ACC112 (cell line): ENCODE measurements at regions not wholly inside any gene's neighbourhood (a gene's known extent, or its start where the extent isn't known, plus 50 kb on each side); places are given as distances from the start of the nearest gene placed in this dataset.
"Not testable (repeated sequence)": the region's sequence is repeated elsewhere in the genome, so short reads cannot be mapped to it uniquely, and the experiment has no call there.

Experiments
- H2AFZ ChIP-seq: fragments of 200-600 bp; sonication (generic); one replicate; pipeline ENCODE4 v1.6.0; 2017; ENCODE audit warnings: antibody characterized with exemption, low read length; ENCODE audit not compliant: unreplicated experiment
- H3K27ac ChIP-seq: fragments of 200-600 bp; sonication (generic); 2 replicates; pipeline ENCODE4 v1.5.1; 2014; ENCODE audit warnings: low read depth, mild to moderate bottlenecking, antibody characterized with exemption, low read length, moderate library complexity
- H3K27me3 ChIP-seq: fragments of 200-600 bp; sonication (generic); 2 replicates; pipeline ENCODE4 v1.6.1; 2014; ENCODE audit warnings: mild to moderate bottlenecking, antibody characterized with exemption, low read length, moderate library complexity, mixed read lengths; ENCODE audit not compliant: insufficient read depth
- H3K36me3 ChIP-seq: fragments of 200-600 bp; sonication (generic); 2 replicates; pipeline ENCODE4 v1.6.1; 2016; ENCODE audit warnings: mild to moderate bottlenecking, antibody characterized with exemption, low read length, moderate library complexity, mixed read lengths; ENCODE audit not compliant: insufficient read depth
- H3K4me1 ChIP-seq: fragments of 200-600 bp; sonication (generic); one replicate; pipeline ENCODE4 v1.6.1; 2016; ENCODE audit warnings: low read length, mixed read lengths; ENCODE audit not compliant: insufficient read depth, unreplicated experiment, control insufficient read depth
- H3K4me3 ChIP-seq: fragments of 200-600 bp; sonication (generic); 2 replicates; pipeline ENCODE4 v1.5.1; 2014; ENCODE audit warnings: mild to moderate bottlenecking, low read depth, low read length
- H3K79me2 ChIP-seq: fragments of 200-600 bp; sonication (generic); one replicate; pipeline ENCODE4 v1.6.0; 2016; ENCODE audit warnings: low read length; ENCODE audit not compliant: control insufficient read depth, unreplicated experiment, insufficient read depth

GRCh38 chr17:77804796-77805426, 153.6 kb upstream of the TNRC6C start:
- H2AFZ ChIP-seq, result no peak overlapping the region
- H3K79me2 ChIP-seq, result no peaks in the 10 kb centered on the region
- no peaks in the 10 kb centered on the region for H3K36me3 ChIP-seq
- no peak overlapping the region for H3K27ac ChIP-seq
- no peaks in the 10 kb centered on the region for H3K4me1 ChIP-seq
- no peak overlapping the region for H3K4me3 ChIP-seq
- peaks cover 38% of the 10 kb centered on the region for H3K27me3 ChIP-seq

- H2AFZ ChIP-seq, H3K4me3 ChIP-seq, H3K79me2 ChIP-seq, H3K36me3 ChIP-seq, H3K4me1 ChIP-seq, H3K27ac ChIP-seq: not testable (repeated sequence)
- H3K27me3 ChIP-seq, result peaks cover 34% of the 10 kb centered on the region
Measured at GRCh38 chr17:77805970-77806369, 152.5 kb upstream of the TNRC6C start.

- peaks cover 19% of the 10 kb centered on the region for H3K4me1 ChIP-seq
Measured at GRCh38 chr17:77807051-77807745, 151.3 kb upstream of the TNRC6C start.

GRCh38 chr17:77807746-77808441, 150.6 kb upstream of the TNRC6C start:
- H3K36me3 ChIP-seq, result no peaks in the 10 kb centered on the region
- H3K4me3 ChIP-seq, result no peak overlapping the region
- H3K27me3 ChIP-seq, result peaks cover 17% of the 10 kb centered on the region
- peaks cover 19% of the 10 kb centered on the region for H3K4me1 ChIP-seq
- no peak overlapping the region for H3K27ac ChIP-seq
- no peaks in the 10 kb centered on the region for H3K79me2 ChIP-seq
- H2AFZ ChIP-seq, result no peak overlapping the region

More at GRCh38 chr17:77807051-77807745, 151.3 kb upstream of the TNRC6C start:
- no peak overlapping the region for H2AFZ ChIP-seq
- H3K27me3 ChIP-seq, result peaks cover 24% of the 10 kb centered on the region
- no peak overlapping the region for H3K27ac ChIP-seq
- H3K4me3 ChIP-seq, result no peak overlapping the region
- no peaks in the 10 kb centered on the region for H3K79me2 ChIP-seq
- H3K36me3 ChIP-seq, result no peaks in the 10 kb centered on the region

GRCh38 chr17:77808686-77809425, 149.6 kb upstream of the TNRC6C start:
- no peak overlapping the region for H3K4me3 ChIP-seq
- H3K27me3 ChIP-seq, result peaks cover 9% of the 10 kb centered on the region
- H3K4me1 ChIP-seq, result peaks cover 19% of the 10 kb centered on the region
- H2AFZ ChIP-seq, result no peak overlapping the region
- H3K79me2 ChIP-seq, result no peaks in the 10 kb centered on the region
- no peak overlapping the region for H3K27ac ChIP-seq
- H3K36me3 ChIP-seq, result no peaks in the 10 kb centered on the region

- Histone ChIP-seq H3K27me3 (peaks cover 3% of the 10 kb centered on the region), H3K4me3 (no peak overlapping the region), H3K36me3 (no peaks in the 10 kb centered on the region), H2AFZ (no peak overlapping the region), H3K79me2 (no peaks in the 10 kb centered on the region), H3K4me1 (peaks cover 19% of the 10 kb centered on the region), H3K27ac (no peak overlapping the region)
Measured at GRCh38 chr17:77809814-77810213, 148.7 kb upstream of the TNRC6C start.

- H3K27ac ChIP-seq, result peak overlapping the region; percentile 28; the same call in 1 of the 2 replicates
- peaks cover 3% of the 10 kb centered on the region; the same call in 1 of the 2 replicates for H3K27me3 ChIP-seq
- H2AFZ ChIP-seq, result no peak overlapping the region
- H3K79me2 ChIP-seq, result no peaks in the 10 kb centered on the region
- no peak overlapping the region for H3K4me3 ChIP-seq
- peaks cover 19% of the 10 kb centered on the region for H3K4me1 ChIP-seq
- no peaks in the 10 kb centered on the region for H3K36me3 ChIP-seq
Measured at GRCh38 chr17:77810536-77810935, 148.0 kb upstream of the TNRC6C start.

GRCh38 chr17:77811521-77811920, 147.0 kb upstream of the TNRC6C start:
- no peak overlapping the region for H2AFZ ChIP-seq
- peaks cover 3% of the 10 kb centered on the region; the same call in 1 of the 2 replicates for H3K27me3 ChIP-seq
- H3K36me3 ChIP-seq, result no peaks in the 10 kb centered on the region
- no peak overlapping the region for H3K4me3 ChIP-seq
- peaks cover 19% of the 10 kb centered on the region for H3K4me1 ChIP-seq
- no peaks in the 10 kb centered on the region for H3K79me2 ChIP-seq
- 0 out of 2 replicates have a peak overlapping the region, but pooled peaks have one; percentile 28 for H3K27ac ChIP-seq

GRCh38 chr17:77814091-77814772, 144.3 kb upstream of the TNRC6C start:
- no peaks in the 10 kb centered on the region for H3K27me3 ChIP-seq
- H3K4me1 ChIP-seq, result peaks cover 19% of the 10 kb centered on the region
- no peak overlapping the region for H2AFZ ChIP-seq
- H3K36me3 ChIP-seq, result no peaks in the 10 kb centered on the region
- H3K79me2 ChIP-seq, result no peaks in the 10 kb centered on the region
- no peak overlapping the region for H3K27ac ChIP-seq
- no peak overlapping the region for H3K4me3 ChIP-seq
